Stimulated activated CD4-positive, alpha-beta T cell treated with anti-CD3 and anti-CD28 coated beads, Interleukin-4, amount 100 ng/mL, for 48 hours (primary cell): ENCODE measurements at regions not wholly inside any gene's neighbourhood (a gene's known extent, or its start where the extent isn't known, plus 50 kb on each side); places are given as distances from the start of the nearest gene placed in this dataset.

Source experiments
- DNase-seq, 2 donors: peaks; one replicate each; pipeline ENCODE4 v3.0.0-alpha.2; 2020; ENCODE audit warnings: low read depth in 2 of 2

- DNase-seq, result no peak
Measured at GRCh38 chr17:71681427-71682173, 439.2 kb upstream of the SOX9 start.

GRCh38 chr17:71682174-71682494 is 438.7 kb upstream of the SOX9 start:
- DNase-seq, result no peak

GRCh38 chr17:71689782-71690181 is 431.0 kb upstream of the SOX9 start:
- DNase-seq, result no peak

- no peak for DNase-seq
Measured at GRCh38 chr17:71699907-71700306, 420.9 kb upstream of the SOX9 start.

GRCh38 chr17:71703701-71704100 is 417.1 kb upstream of the SOX9 start:
- DNase-seq, result no peak

GRCh38 chr17:71709271-71709890 is 411.4 kb upstream of the SOX9 start:
- no peak for DNase-seq

GRCh38 chr17:71709946-71710345 is 410.9 kb upstream of the SOX9 start:
- no peak for DNase-seq

GRCh38 chr17:71710816-71711215 is 410.0 kb upstream of the SOX9 start:
- no peak for DNase-seq

GRCh38 chr17:71713846-71714245 is 407.0 kb upstream of the SOX9 start:
- no peak for DNase-seq

GRCh38 chr17:71724339-71724738 is 396.5 kb upstream of the SOX9 start:
- no peak for DNase-seq

- DNase-seq, result no peak
Measured at GRCh38 chr17:71725811-71726210, 395.0 kb upstream of the SOX9 start.

- no peak for DNase-seq
Measured at GRCh38 chr17:71726341-71726740, 394.5 kb upstream of the SOX9 start.

GRCh38 chr17:71727292-71727691 is 393.5 kb upstream of the SOX9 start:
- DNase-seq, result no peak

- DNase-seq, result no peak
Measured at GRCh38 chr17:71727723-71728122, 393.1 kb upstream of the SOX9 start.

GRCh38 chr17:71730871-71731270 is 389.9 kb upstream of the SOX9 start:
- no peak for DNase-seq

GRCh38 chr17:71735893-71736292 is 384.9 kb upstream of the SOX9 start:
- DNase-seq, result no peak

- no peak for DNase-seq
Measured at GRCh38 chr17:71740866-71741265, 380.0 kb upstream of the SOX9 start.

GRCh38 chr17:71741836-71742235 is 379.0 kb upstream of the SOX9 start:
- DNase-seq, result no peak

GRCh38 chr17:71748872-71749271 is 371.9 kb upstream of the SOX9 start:
- DNase-seq, result no peak

- no peak for DNase-seq
Measured at GRCh38 chr17:71753070-71753469, 367.8 kb upstream of the SOX9 start.

- DNase-seq, result no peak
Measured at GRCh38 chr17:71757156-71757555, 363.7 kb upstream of the SOX9 start.

GRCh38 chr17:71757956-71758355 is 362.9 kb upstream of the SOX9 start:
- DNase-seq, result no peak

GRCh38 chr17:71759422-71760060 is 361.3 kb upstream of the SOX9 start:
- no peak for DNase-seq
